B cell (primary cell): ENCODE measurements at regions not wholly inside any gene's neighbourhood (a gene's known extent, or its start where the extent isn't known, plus 50 kb on each side); places are given as distances from the start of the nearest gene placed in this dataset.

Source experiments
- ATAC-seq: fragments of 200-7000 bp; cut with Tn5 transposase; one replicate; pipeline ENCODE4 v1.10.0; 2021; ENCODE audit warnings: low read depth, mild to moderate bottlenecking, moderate number of reproducible peaks, moderate library complexity
- CTCF ChIA-PET: fragments of 350-600 bp; sonication (Branson Sonifier 250); formaldehyde crosslinking; loops from one replicate; lab custom pipeline; 2021; ENCODE audit warnings: antibody characterized with exemption, inconsistent platforms; lab: Charles Lee
- POLR2A ChIA-PET: fragments of 350-600 bp; sonication (Branson Sonifier 250); formaldehyde crosslinking; loops from one replicate; lab custom pipeline; 2021; ENCODE audit warnings: antibody characterized with exemption; lab: Charles Lee
- DNase-seq: peaks from one replicate; pipeline ENCODE4 v3.0.0; 2013
- H2AFZ ChIP-seq: 2 replicates; pipeline ENCODE4 v1.6.1; 2012; ENCODE audit warnings: mild to moderate bottlenecking, low read depth, low read length; ENCODE audit not compliant: insufficient read depth, poor library complexity, severe bottlenecking
- H3K27ac ChIP-seq, 2 donors: 1 replicate in 1 of 2; 2 replicates in 1 of 2; pipeline ENCODE4 v1.5.1; 2012 to 2013; ENCODE audit warnings: low read length in 2 of 2, mild to moderate bottlenecking in 2 of 2, moderate library complexity in 1 of 2
- H3K27me3 ChIP-seq, 4 experiments: fragments of 200-600 bp in 1 of 4; sonication (generic) in 1 of 4; replicated peaks in 1 of 4; 1 replicate in 2 of 4; 2 replicates in 2 of 4; pipeline versions ENCODE4 v1.6.1 to v1.7.0; 2013 to 2016; ENCODE audit warnings: low read length in 3 of 4, mild to moderate bottlenecking in 2 of 4, mixed read lengths in 1 of 4, moderate library complexity in 1 of 4; ENCODE audit not compliant: insufficient read depth in 4 of 4, control insufficient read depth in 3 of 4; ENCODE audit errors: control extremely low read depth in 1 of 4
- H3K36me3 ChIP-seq, 2 experiments: replicated peaks in 1 of 2; 1 replicate in 1 of 2; 2 replicates in 1 of 2; pipeline versions ENCODE4 v1.6.1 to v1.7.1; 2013; ENCODE audit warnings: low read length in 1 of 2; ENCODE audit not compliant: insufficient read depth in 2 of 2, control insufficient read depth in 1 of 2; ENCODE audit errors: control extremely low read depth in 1 of 2, extremely low read depth in 1 of 2
- H3K4me1 ChIP-seq, 2 donors: fragments of 200-600 bp in 1 of 2; sonication (generic) in 1 of 2; 1 replicate in 1 of 2; 2 replicates in 1 of 2; pipeline versions ENCODE4 v1.5.1 to v1.6.1; 2013 to 2017; ENCODE audit warnings: low read length in 2 of 2; ENCODE audit not compliant: control insufficient read depth in 2 of 2, insufficient read depth in 2 of 2
- H3K4me2 ChIP-seq: replicated peaks from 2 replicates; pipeline ENCODE3; 2012; ENCODE audit warnings: mild to moderate bottlenecking, low read depth, low read length; ENCODE audit not compliant: poor library complexity, severe bottlenecking
- H3K4me3 ChIP-seq, 5 experiments: fragments of 200-600 bp in 1 of 5; sonication (generic) in 1 of 5; 1 replicate in 3 of 5; 2 replicates in 2 of 5; pipeline versions ENCODE4 v1.5.1 to v1.7.0; 2011 to 2016; ENCODE audit warnings: low read length in 4 of 5, mild to moderate bottlenecking in 4 of 5, low read depth in 2 of 5, control low read depth in 1 of 5, moderate library complexity in 1 of 5; ENCODE audit not compliant: insufficient read depth in 1 of 5; ENCODE audit errors: control extremely low read depth in 1 of 5, extremely low read depth in 1 of 5
- H3K79me2 ChIP-seq: fragments of 200-600 bp; sonication (generic); one replicate; pipeline ENCODE4 v1.6.0; 2016; ENCODE audit warnings: low read length; ENCODE audit not compliant: control insufficient read depth, insufficient read depth
- H3K9ac ChIP-seq: fragments of 200-600 bp; sonication (generic); 2 replicates; pipeline ENCODE4 v1.6.1; 2017; ENCODE audit warnings: mild to moderate bottlenecking, low read length, moderate library complexity
- H3K9me3 ChIP-seq, 3 donors: one replicate each; pipeline versions ENCODE4 v1.6.1 to v1.7.1; 2013; ENCODE audit warnings: low read length in 2 of 3; ENCODE audit not compliant: control insufficient read depth in 2 of 3, insufficient read depth in 1 of 3; ENCODE audit errors: control extremely low read depth in 1 of 3
- H4K20me1 ChIP-seq: 2 replicates; pipeline ENCODE4 v1.6.0; 2012; ENCODE audit warnings: mild to moderate bottlenecking, low read length; ENCODE audit not compliant: insufficient read depth, control insufficient read depth, poor library complexity, severe bottlenecking
- H3K27ac Mint-ChIP-seq: one replicate; pipeline ENCODE4 v1.8.0; 2021; ENCODE audit warnings: mixed read lengths
- H3K27me3 Mint-ChIP-seq: one replicate; pipeline ENCODE4 v1.8.0; 2021; ENCODE audit warnings: mixed read lengths
- H3K4me1 Mint-ChIP-seq: one replicate; pipeline ENCODE4 v1.8.0; 2021; ENCODE audit warnings: mixed read lengths
- H3K4me3 Mint-ChIP-seq: one replicate; pipeline ENCODE4 v1.8.0; 2021; ENCODE audit warnings: mixed read lengths
- H3K9me3 Mint-ChIP-seq: one replicate; pipeline ENCODE4 v1.8.0; 2022; ENCODE audit warnings: mixed read lengths; ENCODE audit not compliant: insufficient read depth
- CTCF ChIP-seq: fragments of 200-600 bp; IDR thresholded peaks from one replicate; pipeline ENCODE4 v1.8.0; 2022; ENCODE audit warnings: antibody characterized with exemption, mild to moderate bottlenecking
- EZH2 ChIP-seq: IDR thresholded peaks from 2 replicates; pipeline ENCODE4 v1.6.1; 2012; ENCODE audit warnings: borderline replicate concordance, low read depth, mild to moderate bottlenecking, moderate library complexity, low read length; ENCODE audit not compliant: insufficient read depth, poor library complexity, severe bottlenecking
- WGBS: methylation state at CpG from one replicate; pipeline ENCODE4 v1.1.5; 2013; ENCODE audit warnings: missing lambda C conversion rate; ENCODE audit not compliant: insufficient coverage; 5-methylcytosine and 5-hydroxymethylcytosine counted together
- intact Hi-C: fragments of 100-400 bp; cut with micrococcal nuclease; formaldehyde crosslinking; loops from one replicate; pipeline ENCODE4 v1.10.0; 2022

GRCh38 chr1:175862408-175862807 lies 119.0 kb upstream of the TNR start:
- H3K4me3 Mint-ChIP-seq, result no peak overlapping the region
- DNase-seq (no peak), ATAC-seq (no peak)
- peaks cover 12% of the 10 kb centered on the region for H3K27me3 Mint-ChIP-seq
- CTCF ChIA-PET, result no interaction called here
- no peak overlapping the region for H3K27ac ChIP-seq
- H3K79me2 ChIP-seq, result no peaks in the 10 kb centered on the region
- 84% methylated on average over 3 of the region's 3 CpGs for WGBS
- POLR2A ChIA-PET, result no interaction called here
- no peaks in the 10 kb centered on the region for H3K36me3 ChIP-seq
- H3K4me1 Mint-ChIP-seq, result no peaks in the 10 kb centered on the region
- no peak overlapping the region for H2AFZ ChIP-seq
- no peak for TF ChIP-seq EZH2
- no peak for TF ChIP-seq CTCF
- H3K9ac ChIP-seq, result no peak overlapping the region
- H3K27ac Mint-ChIP-seq, result no peak overlapping the region
- no peaks in the 10 kb centered on the region for H3K27me3 ChIP-seq
- H3K4me3 ChIP-seq, result no peak overlapping the region
- H4K20me1 ChIP-seq, result no peaks in the 10 kb centered on the region
- H3K9me3 ChIP-seq, result no peaks in the 10 kb centered on the region
- no peaks in the 10 kb centered on the region for H3K4me1 ChIP-seq
- intact Hi-C loops, result no loop called here
- no peak overlapping the region for H3K4me2 ChIP-seq
- H3K9me3 Mint-ChIP-seq, result no peaks in the 10 kb centered on the region

DNA sequence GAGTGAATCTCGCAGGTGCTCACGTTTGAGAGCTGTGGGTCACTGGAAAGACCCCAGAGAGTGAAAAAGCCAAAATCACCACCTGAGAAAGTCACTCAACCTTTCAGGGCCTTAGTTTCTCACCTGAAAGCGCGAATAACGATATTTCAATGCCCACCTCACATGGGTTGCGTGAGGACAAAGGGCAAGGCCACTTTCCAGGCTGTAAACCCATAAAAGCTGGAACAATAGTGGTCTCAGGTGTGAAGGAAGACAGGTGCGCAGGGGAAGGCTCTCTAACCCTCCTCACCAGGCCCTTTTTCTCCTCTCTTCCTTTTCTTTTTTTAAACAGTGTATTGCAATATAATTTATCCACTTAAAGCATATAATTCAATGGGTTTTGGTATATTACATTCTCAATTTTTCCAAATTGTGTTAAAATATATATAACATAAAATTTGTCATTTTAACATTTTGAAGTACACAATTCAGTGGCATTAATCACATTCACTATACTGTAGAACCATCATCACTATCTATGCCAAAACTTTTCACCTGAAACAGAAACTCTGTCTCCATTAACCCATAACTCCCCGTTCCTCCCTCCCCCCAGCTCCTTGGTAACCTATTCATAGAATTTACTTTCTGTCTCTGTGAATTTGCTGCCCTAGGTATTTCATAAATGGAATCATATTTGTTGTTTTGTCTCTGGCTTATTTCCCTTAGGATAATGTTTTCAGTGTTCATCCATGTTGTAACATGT lies 118.4 kb upstream of the TNR start:
- Histone ChIP-seq H3K9me3 (no peaks in the 10 kb centered on the region), H4K20me1 (no peaks in the 10 kb centered on the region), H3K4me3 (no peak overlapping the region), H3K27ac (no peak overlapping the region), H2AFZ (no peak overlapping the region), H3K27me3 (no peaks in the 10 kb centered on the region), H3K79me2 (no peaks in the 10 kb centered on the region), H3K9ac (no peak overlapping the region), H3K36me3 (no peaks in the 10 kb centered on the region), H3K4me1 (no peaks in the 10 kb centered on the region), H3K4me2 (no peak overlapping the region)
- no peak for TF ChIP-seq CTCF
- TF ChIP-seq EZH2, result no peak
- no peaks in the 10 kb centered on the region for H3K9me3 Mint-ChIP-seq
- H3K4me3 Mint-ChIP-seq, result no peak overlapping the region
- intact Hi-C loops, result no loop called here
- H3K27me3 Mint-ChIP-seq, result peaks cover 12% of the 10 kb centered on the region
- H3K27ac Mint-ChIP-seq, result no peak overlapping the region
- ATAC-seq (no peak), DNase-seq (no peak)
- H3K4me1 Mint-ChIP-seq, result no peaks in the 10 kb centered on the region
- WGBS, result 71% methylated on average over 5 of the region's 8 CpGs
- ChIA-PET CTCF (no interaction called here), POLR2A (no interaction called here)
